ENCODE measurements at regions not wholly inside any gene's neighbourhood (a gene's known extent, or its start where the extent isn't known, plus 50 kb on each side); places are given as distances from the start of the nearest gene placed in this dataset.

DNA sequence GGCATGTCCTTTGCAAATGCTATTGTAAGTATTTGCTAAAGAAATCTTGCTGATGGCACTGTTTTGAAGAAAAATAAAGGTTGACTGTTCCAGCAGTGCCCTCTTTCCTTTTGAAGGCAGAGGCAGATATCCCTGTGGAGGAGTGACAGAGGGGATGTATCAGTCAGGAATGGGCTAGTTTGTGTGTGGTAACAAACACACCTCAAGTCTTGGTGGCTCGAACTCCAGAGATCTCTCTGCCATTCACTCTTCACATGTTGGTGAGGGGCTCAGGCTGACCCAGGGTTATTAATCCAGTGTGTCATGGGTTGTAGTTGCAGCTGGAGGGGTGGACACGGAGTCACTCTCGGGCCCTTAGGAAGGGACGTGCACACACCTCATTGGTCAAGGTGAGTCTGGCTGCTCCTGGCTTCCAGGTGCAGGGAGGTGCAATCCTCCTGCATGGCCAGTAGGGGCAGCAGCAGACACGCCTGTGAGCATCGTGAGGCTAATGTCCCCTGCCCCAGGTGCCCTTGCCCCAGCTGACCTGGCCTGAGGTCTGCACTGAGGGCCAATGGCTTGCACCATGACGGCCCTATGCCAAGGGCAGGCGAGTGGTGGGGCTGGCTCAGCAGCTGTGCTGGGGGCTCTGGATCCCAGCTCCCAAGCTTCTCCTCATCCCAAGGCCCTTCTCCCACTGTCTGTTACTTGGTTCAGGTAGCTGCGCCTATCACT, 146.5 kb downstream of the ASB1 start:
- peak; percentile 55; the same call in 2 of the 3 replicates for ATAC-seq
- TF ChIP-seq ZFP30 (CRISPR knock-in tag; IDR thresholded peaks at IDR 0.05) (no peak), ZC3H10 (CRISPR knock-in tag; IDR thresholded peaks at IDR 0.05) (no peak), TCF4 (CRISPR knock-in tag; IDR thresholded peaks at IDR 0.05; ENCODE audit: borderline replicate concordance) (no peak), ZFP3 (CRISPR knock-in tag; IDR thresholded peaks at IDR 0.05) (no peak)
- TF ChIP-seq, protein P1, sequence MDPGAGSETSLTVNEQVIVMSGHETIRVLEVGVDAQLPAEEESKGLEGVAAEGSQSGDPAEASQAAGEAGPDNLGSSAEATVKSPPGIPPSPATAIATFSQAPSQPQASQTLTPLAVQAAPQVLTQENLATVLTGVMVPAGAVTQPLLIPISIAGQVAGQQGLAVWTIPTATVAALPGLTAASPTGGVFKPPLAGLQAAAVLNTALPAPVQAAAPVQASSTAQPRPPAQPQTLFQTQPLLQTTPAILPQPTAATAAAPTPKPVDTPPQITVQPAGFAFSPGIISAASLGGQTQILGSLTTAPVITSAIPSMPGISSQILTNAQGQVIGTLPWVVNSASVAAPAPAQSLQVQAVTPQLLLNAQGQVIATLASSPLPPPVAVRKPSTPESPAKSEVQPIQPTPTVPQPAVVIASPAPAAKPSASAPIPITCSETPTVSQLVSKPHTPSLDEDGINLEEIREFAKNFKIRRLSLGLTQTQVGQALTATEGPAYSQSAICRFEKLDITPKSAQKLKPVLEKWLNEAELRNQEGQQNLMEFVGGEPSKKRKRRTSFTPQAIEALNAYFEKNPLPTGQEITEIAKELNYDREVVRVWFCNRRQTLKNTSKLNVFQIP (CRISPR knock-in tag; IDR thresholded peaks at IDR 0.05; ENCODE audit: borderline replicate concordance, low read depth), result no peak
- TF ChIP-seq, protein P2, sequence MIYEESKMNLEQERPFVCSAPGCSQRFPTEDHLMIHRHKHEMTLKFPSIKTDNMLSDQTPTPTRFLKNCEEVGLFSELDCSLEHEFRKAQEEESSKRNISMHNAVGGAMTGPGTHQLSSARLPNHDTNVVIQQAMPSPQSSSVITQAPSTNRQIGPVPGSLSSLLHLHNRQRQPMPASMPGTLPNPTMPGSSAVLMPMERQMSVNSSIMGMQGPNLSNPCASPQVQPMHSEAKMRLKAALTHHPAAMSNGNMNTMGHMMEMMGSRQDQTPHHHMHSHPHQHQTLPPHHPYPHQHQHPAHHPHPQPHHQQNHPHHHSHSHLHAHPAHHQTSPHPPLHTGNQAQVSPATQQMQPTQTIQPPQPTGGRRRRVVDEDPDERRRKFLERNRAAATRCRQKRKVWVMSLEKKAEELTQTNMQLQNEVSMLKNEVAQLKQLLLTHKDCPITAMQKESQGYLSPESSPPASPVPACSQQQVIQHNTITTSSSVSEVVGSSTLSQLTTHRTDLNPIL (CRISPR knock-in tag; IDR thresholded peaks at IDR 0.05; ENCODE audit: low read depth), result no peak

GRCh38 chr2:238573916-238574315, 147.2 kb downstream of the ASB1 start:
- TF ChIP-seq, protein P1 (CRISPR knock-in tag; IDR thresholded peaks at IDR 0.05; ENCODE audit: borderline replicate concordance, low read depth), result no peak
- TF ChIP-seq ESRRG (CRISPR knock-in tag; IDR thresholded peaks at IDR 0.05), result no peak
- TF ChIP-seq TSHZ2 (CRISPR knock-in tag; IDR thresholded peaks at IDR 0.05), result no peak
- TF ChIP-seq ZFP3 (CRISPR knock-in tag; IDR thresholded peaks at IDR 0.05), result no peak
- peak; percentile 16; the same call in 1 of the 3 replicates for ATAC-seq

- TF ChIP-seq BACH2 (CRISPR knock-in tag; IDR thresholded peaks at IDR 0.05; ENCODE audit: borderline replicate concordance), result no peak
- TF ChIP-seq, protein P2 (CRISPR knock-in tag; IDR thresholded peaks at IDR 0.05; ENCODE audit: low read depth), result no peak
- TF ChIP-seq PATZ1 (CRISPR knock-in tag; IDR thresholded peaks at IDR 0.05; ENCODE audit: borderline replicate concordance), result no peak
- TF ChIP-seq ZFP3 (CRISPR knock-in tag; IDR thresholded peaks at IDR 0.05), result no peak
- no peak for TF ChIP-seq OSR1 (CRISPR knock-in tag; IDR thresholded peaks at IDR 0.05)
- TF ChIP-seq TOX (CRISPR knock-in tag; IDR thresholded peaks at IDR 0.05; ENCODE audit: borderline replicate concordance), result no peak
- TF ChIP-seq, protein P1 (CRISPR knock-in tag; IDR thresholded peaks at IDR 0.05; ENCODE audit: borderline replicate concordance, low read depth), result no peak
- TF ChIP-seq ZFP30 (CRISPR knock-in tag; IDR thresholded peaks at IDR 0.05), result no peak
- no peak for TF ChIP-seq ZC3H10 (CRISPR knock-in tag; IDR thresholded peaks at IDR 0.05)
- TF ChIP-seq RARB (CRISPR knock-in tag; IDR thresholded peaks at IDR 0.05), result no peak
- no peak for ATAC-seq
Measured at GRCh38 chr2:238574490-238575271, 148.0 kb downstream of the ASB1 start.
